Activated B cell treated with CpG ODN at 0.5 μM for 24 hours (primary cell): ENCODE measurements at regions not wholly inside any gene's neighbourhood (a gene's known extent, or its start where the extent isn't known, plus 50 kb on each side); places are given as distances from the start of the nearest gene placed in this dataset.

Source experiments
- ATAC-seq: fragments of 200-7000 bp; cut with Tn5 transposase; one replicate; pipeline ENCODE4 v1.10.0; 2021; ENCODE audit warnings: low read depth, mild to moderate bottlenecking, moderate library complexity
- CTCF ChIA-PET: fragments of 350-600 bp; sonication (Branson Sonifier 250); formaldehyde crosslinking; loops from one replicate; lab custom pipeline; 2021; ENCODE audit warnings: antibody characterized with exemption; lab: Charles Lee
- POLR2A ChIA-PET: fragments of 350-600 bp; sonication (Branson Sonifier 250); formaldehyde crosslinking; loops from one replicate; lab custom pipeline; 2021; ENCODE audit warnings: antibody characterized with exemption; lab: Charles Lee
- DNase-seq: peaks from one replicate; pipeline ENCODE4 v3.0.0; 2022
- H3K27ac Mint-ChIP-seq: one replicate; pipeline ENCODE4 v1.8.0; 2020; ENCODE audit warnings: mixed read lengths
- H3K27me3 Mint-ChIP-seq: one replicate; pipeline ENCODE4 v1.8.0; 2021; ENCODE audit warnings: mixed read lengths
- H3K36me3 Mint-ChIP-seq: one replicate; pipeline ENCODE4 v1.8.0; 2021; ENCODE audit warnings: low read depth, mixed read lengths
- H3K4me1 Mint-ChIP-seq: one replicate; pipeline ENCODE4 v1.8.0; 2021; ENCODE audit warnings: mixed read lengths
- H3K4me3 Mint-ChIP-seq: one replicate; pipeline ENCODE4 v1.8.0; 2020; ENCODE audit warnings: mild to moderate bottlenecking, mixed read lengths
- H3K9me3 Mint-ChIP-seq: one replicate; pipeline ENCODE4 v1.8.0; 2020; ENCODE audit warnings: mixed read lengths
- intact Hi-C: fragments of 100-400 bp; cut with micrococcal nuclease; formaldehyde crosslinking; loops from one replicate; pipeline ENCODE4 v1.15.1; 2024
- TF ChIP-seq, protein P1 (sequence below): fragments of 200-600 bp; IDR thresholded peaks from one replicate; pipeline ENCODE4 v1.8.0; 2022; ENCODE audit warnings: antibody characterized with exemption, mild to moderate bottlenecking

DNA sequence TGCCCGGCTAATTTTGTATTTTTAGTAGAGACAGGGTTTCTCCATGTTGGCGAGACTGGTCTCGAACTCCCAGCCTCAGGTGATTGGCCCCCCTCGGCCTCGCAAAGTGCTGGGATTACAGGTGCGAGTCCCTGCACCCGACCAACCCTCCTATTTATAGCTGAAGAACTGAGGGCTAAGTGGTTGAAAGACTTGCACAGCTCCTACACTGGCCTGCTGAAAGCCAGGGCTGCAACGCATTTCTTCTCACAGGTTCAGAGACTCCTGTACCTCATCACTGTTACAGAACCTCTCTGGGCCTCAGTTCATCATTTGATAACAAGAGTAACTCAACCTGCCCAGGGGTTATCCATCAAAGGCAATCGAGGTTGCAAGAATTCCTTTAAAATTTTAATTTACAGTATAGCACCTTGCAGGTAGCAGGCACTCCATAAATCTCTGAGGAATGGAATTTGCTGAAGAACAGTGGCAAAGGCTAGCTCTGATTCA lies 626.5 kb upstream of the TBL1XR1 start:
- ATAC-seq (no peak), DNase-seq (no peak)
- CTCF ChIA-PET = no interaction called here
- TF ChIP-seq, protein P1, sequence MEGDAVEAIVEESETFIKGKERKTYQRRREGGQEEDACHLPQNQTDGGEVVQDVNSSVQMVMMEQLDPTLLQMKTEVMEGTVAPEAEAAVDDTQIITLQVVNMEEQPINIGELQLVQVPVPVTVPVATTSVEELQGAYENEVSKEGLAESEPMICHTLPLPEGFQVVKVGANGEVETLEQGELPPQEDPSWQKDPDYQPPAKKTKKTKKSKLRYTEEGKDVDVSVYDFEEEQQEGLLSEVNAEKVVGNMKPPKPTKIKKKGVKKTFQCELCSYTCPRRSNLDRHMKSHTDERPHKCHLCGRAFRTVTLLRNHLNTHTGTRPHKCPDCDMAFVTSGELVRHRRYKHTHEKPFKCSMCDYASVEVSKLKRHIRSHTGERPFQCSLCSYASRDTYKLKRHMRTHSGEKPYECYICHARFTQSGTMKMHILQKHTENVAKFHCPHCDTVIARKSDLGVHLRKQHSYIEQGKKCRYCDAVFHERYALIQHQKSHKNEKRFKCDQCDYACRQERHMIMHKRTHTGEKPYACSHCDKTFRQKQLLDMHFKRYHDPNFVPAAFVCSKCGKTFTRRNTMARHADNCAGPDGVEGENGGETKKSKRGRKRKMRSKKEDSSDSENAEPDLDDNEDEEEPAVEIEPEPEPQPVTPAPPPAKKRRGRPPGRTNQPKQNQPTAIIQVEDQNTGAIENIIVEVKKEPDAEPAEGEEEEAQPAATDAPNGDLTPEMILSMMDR = no peak
- Mint-ChIP-seq H3K9me3 (no peaks in the 10 kb centered on the region), H3K27ac (no peak overlapping the region), H3K36me3 (no peaks in the 10 kb centered on the region), H3K27me3 (no peaks in the 10 kb centered on the region), H3K4me1 (peaks cover 20% of the 10 kb centered on the region), H3K4me3 (no peak overlapping the region)
- intact Hi-C loops = no loop called here
- POLR2A ChIA-PET = no interaction called here

GRCh38 chr3:177824190-177824786 lies 627.0 kb upstream of the TBL1XR1 start:
- ChIA-PET CTCF (no interaction called here), POLR2A (no interaction called here)
- no peak for ATAC-seq
- no peak overlapping the region for H3K27ac Mint-ChIP-seq
- DNase-seq = no peak
- H3K4me3 Mint-ChIP-seq = no peak overlapping the region
- H3K4me1 Mint-ChIP-seq = peaks cover 20% of the 10 kb centered on the region
- no peaks in the 10 kb centered on the region for H3K9me3 Mint-ChIP-seq
- TF ChIP-seq, protein P1 = no peak
- H3K36me3 Mint-ChIP-seq = no peaks in the 10 kb centered on the region
- intact Hi-C loops = no loop called here
- no peaks in the 10 kb centered on the region for H3K27me3 Mint-ChIP-seq

- no peaks in the 10 kb centered on the region for H3K36me3 Mint-ChIP-seq
- POLR2A ChIA-PET = no interaction called here
- CTCF ChIA-PET = no interaction called here
- DNase-seq (no peak), ATAC-seq (no peak)
- TF ChIP-seq, protein P1 = no peak
- H3K9me3 Mint-ChIP-seq = no peaks in the 10 kb centered on the region
- H3K4me3 Mint-ChIP-seq = no peak overlapping the region
- no peaks in the 10 kb centered on the region for H3K27me3 Mint-ChIP-seq
- peaks cover 18% of the 10 kb centered on the region for H3K4me1 Mint-ChIP-seq
- intact Hi-C loops = no loop called here
- no peak overlapping the region for H3K27ac Mint-ChIP-seq
Measured at GRCh38 chr3:177824841-177825240, 627.6 kb upstream of the TBL1XR1 start.

GRCh38 chr3:177826253-177826652 lies 629.0 kb upstream of the TBL1XR1 start:
- DNase-seq (no peak), ATAC-seq (no peak)
- Mint-ChIP-seq H3K4me3 (no peak overlapping the region), H3K27ac (no peak overlapping the region), H3K27me3 (no peaks in the 10 kb centered on the region), H3K36me3 (no peaks in the 10 kb centered on the region), H3K9me3 (no peaks in the 10 kb centered on the region), H3K4me1 (peaks cover 4% of the 10 kb centered on the region)
- intact Hi-C loops = no loop called here
- TF ChIP-seq, protein P1 = no peak
- POLR2A ChIA-PET = no interaction called here
- CTCF ChIA-PET = no interaction called here

DNA sequence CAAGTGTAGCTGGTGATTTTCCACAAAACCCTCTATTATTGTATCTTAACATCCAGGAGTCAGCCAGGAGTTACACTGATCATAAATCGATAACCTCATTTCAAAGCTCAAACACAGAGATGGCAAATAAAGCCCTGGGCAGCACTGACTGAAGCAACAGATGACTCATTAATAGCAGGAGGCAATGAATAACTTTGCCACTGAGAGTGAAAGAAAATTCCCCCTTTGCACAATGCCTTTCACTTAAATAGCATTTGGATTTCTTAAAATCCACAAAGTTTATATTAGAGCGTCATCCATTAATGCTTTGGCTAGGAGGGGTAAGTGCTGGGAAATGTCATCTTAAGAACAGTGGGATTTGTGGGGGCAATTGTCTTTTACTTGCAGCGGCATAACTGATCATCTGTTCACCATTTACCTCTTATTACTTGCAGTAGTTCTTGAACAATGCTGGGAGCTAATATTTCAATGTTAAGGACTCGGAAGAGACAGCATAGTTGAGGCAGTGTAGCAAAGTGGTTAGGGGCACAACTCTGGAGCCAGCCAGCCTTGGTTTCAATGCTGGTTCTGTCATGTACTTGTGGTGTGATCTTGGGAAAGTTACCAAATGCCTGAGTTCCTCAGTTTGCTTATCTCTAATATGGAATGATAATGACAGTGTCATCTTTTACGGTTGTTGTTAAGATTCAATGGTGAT lies 630.4 kb upstream of the TBL1XR1 start:
- Mint-ChIP-seq H3K27me3 (no peaks in the 10 kb centered on the region), H3K4me3 (no peak overlapping the region), H3K36me3 (no peaks in the 10 kb centered on the region), H3K27ac (no peak overlapping the region), H3K4me1 (peaks cover 1% of the 10 kb centered on the region), H3K9me3 (no peaks in the 10 kb centered on the region)
- DNase-seq (no peak), ATAC-seq (no peak)
- TF ChIP-seq, protein P1 = no peak
- ChIA-PET POLR2A (no interaction called here), CTCF (no interaction called here)
- intact Hi-C loops = no loop called here
